ENCODE measurements at regions not wholly inside any gene's neighbourhood (a gene's known extent, or its start where the extent isn't known, plus 50 kb on each side); places are given as distances from the start of the nearest gene placed in this dataset.
"Not testable (repeated sequence)": the region's sequence is repeated elsewhere in the genome, so short reads cannot be mapped to it uniquely, and the experiment has no call there.

GRCh38 chr1:176325664-176326063 lies 118.6 kb upstream of the COP1 start:
- Histone ChIP-seq H3K36me3 (no peaks in the 10 kb centered on the region), H3K27ac (no peak overlapping the region), H3K9ac (ENCODE audit: low read depth in 2 of 2, low read length in 2 of 2) (no peak overlapping the region), H3K4me3 (no peak overlapping the region), H3K27me3 (no peaks in the 10 kb centered on the region), H3K4me1 (no peaks in the 10 kb centered on the region), H3K9me3 (no peaks in the 10 kb centered on the region)
- no peak for DNase-seq
- TF ChIP-seq, protein P1, sequence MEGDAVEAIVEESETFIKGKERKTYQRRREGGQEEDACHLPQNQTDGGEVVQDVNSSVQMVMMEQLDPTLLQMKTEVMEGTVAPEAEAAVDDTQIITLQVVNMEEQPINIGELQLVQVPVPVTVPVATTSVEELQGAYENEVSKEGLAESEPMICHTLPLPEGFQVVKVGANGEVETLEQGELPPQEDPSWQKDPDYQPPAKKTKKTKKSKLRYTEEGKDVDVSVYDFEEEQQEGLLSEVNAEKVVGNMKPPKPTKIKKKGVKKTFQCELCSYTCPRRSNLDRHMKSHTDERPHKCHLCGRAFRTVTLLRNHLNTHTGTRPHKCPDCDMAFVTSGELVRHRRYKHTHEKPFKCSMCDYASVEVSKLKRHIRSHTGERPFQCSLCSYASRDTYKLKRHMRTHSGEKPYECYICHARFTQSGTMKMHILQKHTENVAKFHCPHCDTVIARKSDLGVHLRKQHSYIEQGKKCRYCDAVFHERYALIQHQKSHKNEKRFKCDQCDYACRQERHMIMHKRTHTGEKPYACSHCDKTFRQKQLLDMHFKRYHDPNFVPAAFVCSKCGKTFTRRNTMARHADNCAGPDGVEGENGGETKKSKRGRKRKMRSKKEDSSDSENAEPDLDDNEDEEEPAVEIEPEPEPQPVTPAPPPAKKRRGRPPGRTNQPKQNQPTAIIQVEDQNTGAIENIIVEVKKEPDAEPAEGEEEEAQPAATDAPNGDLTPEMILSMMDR (IDR thresholded peaks at IDR 0.05) = no peak
- intact Hi-C loops (cut with DNase I) = no loop called here

DNA sequence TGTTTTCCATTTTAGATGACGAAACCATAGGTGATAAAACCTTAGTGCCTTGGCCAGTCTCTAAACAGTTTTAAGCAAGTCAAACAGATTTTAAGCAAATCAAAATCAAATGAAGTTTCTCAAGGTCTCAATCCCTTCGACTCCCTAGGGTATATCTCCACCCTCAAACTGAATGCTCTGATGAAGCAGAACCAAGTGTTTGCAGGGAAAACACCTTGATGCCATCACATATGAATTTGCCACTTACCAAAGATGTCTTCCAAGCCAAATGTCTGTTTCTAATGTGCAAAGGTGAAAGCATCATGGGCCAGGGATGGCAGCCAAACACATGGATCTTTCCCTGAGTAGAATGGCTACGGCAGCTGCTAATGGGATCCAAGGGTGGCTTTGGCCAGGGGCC lies 116.4 kb upstream of the COP1 start:
- intact Hi-C loops (cut with DNase I) = no loop called here
- Histone ChIP-seq H3K9me3 (no peaks in the 10 kb centered on the region), H3K4me1 (no peaks in the 10 kb centered on the region), H3K27me3 (no peaks in the 10 kb centered on the region), H3K36me3 (no peaks in the 10 kb centered on the region), H3K4me3 (no peak overlapping the region), H3K9ac (ENCODE audit: low read depth in 2 of 2, low read length in 2 of 2) (no peak overlapping the region), H3K27ac (no peak overlapping the region)
- no peak for DNase-seq
- TF ChIP-seq, protein P1 (IDR thresholded peaks at IDR 0.05) = no peak

- Histone ChIP-seq H3K27ac (no peak overlapping the region), H3K27me3 (no peaks in the 10 kb centered on the region), H3K36me3 (no peaks in the 10 kb centered on the region), H3K9ac (ENCODE audit: low read depth in 2 of 2, low read length in 2 of 2) (no peak overlapping the region), H3K4me3 (no peak overlapping the region), H3K4me1 (no peaks in the 10 kb centered on the region), H3K9me3 (no peaks in the 10 kb centered on the region)
- intact Hi-C loops (cut with DNase I) = no loop called here
- TF ChIP-seq, protein P1 (IDR thresholded peaks at IDR 0.05) = no peak
- DNase-seq = no peak
Observed at GRCh38 chr1:176315519-176316220, 108.6 kb upstream of the COP1 start.

DNA sequence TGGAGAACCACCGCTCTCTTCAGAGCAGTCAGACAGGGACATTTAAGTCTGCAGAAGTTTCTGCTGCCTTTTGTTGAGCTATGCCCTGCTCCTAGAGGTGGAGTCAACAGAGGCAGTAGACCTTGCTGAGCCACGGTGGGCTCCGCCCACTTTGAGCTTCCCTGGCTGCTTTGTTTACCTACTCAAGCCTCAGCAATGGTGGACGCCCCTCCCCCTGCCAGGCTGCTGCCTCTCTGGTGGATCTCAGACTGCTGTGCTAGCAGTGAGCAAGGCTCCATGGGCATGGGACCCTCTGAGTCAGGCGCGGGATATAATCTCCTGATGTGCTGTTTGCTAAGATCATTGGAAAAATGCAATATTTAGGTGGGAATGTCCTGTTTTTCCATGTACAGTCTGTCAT lies 89.5 kb upstream of the COP1 start:
- H3K4me1 ChIP-seq; H3K36me3 ChIP-seq; intact Hi-C loops (cut with DNase I); DNase-seq; H3K9ac ChIP-seq (ENCODE audit: low read depth in 2 of 2, low read length in 2 of 2); H3K27me3 ChIP-seq; H3K9me3 ChIP-seq; H3K27ac ChIP-seq; H3K4me3 ChIP-seq: not testable (repeated sequence)

DNA sequence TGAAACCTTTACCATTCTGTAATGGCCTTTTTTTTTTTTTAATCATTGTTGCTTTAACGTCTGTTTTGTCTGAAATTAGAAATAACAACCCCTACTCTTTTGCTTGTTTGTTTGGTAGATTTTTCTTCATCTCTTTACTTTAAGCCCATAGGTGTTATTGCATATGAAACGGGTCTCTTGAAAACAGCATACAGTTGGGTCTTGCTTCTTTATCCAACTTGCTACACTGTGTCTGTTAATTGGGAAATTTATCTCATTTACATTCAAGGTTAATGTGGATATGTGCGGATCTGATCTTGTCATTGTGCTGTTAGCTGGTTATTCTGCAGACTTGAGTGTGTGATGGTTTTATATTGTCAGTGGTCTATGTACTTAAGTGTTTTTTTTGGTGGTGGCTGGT lies 78.9 kb upstream of the COP1 start:
- intact Hi-C loops (cut with DNase I) = no loop called here

GRCh38 chr1:176271572-176271971 lies 64.5 kb upstream of the COP1 start:
- H3K9me3 ChIP-seq = no peaks in the 10 kb centered on the region
- no peaks in the 10 kb centered on the region for H3K27me3 ChIP-seq
- no peak overlapping the region for H3K9ac ChIP-seq (ENCODE audit: low read depth in 2 of 2, low read length in 2 of 2)
- DNase-seq = no peak
- no peaks in the 10 kb centered on the region for H3K4me1 ChIP-seq
- no peak overlapping the region for H3K27ac ChIP-seq
- H3K36me3 ChIP-seq = no peaks in the 10 kb centered on the region
- intact Hi-C loops (cut with DNase I) = no loop called here
- H3K4me3 ChIP-seq = no peak overlapping the region
- TF ChIP-seq, protein P1 (IDR thresholded peaks at IDR 0.05) = no peak

More for the DNA sequence above, 78.9 kb upstream of the COP1 start:
- no peak for DNase-seq
- Histone ChIP-seq H3K4me1 (no peaks in the 10 kb centered on the region), H3K4me3 (no peak overlapping the region), H3K9me3 (no peaks in the 10 kb centered on the region), H3K27me3 (no peaks in the 10 kb centered on the region), H3K27ac (no peak overlapping the region), H3K36me3 (no peaks in the 10 kb centered on the region), H3K9ac (ENCODE audit: low read depth in 2 of 2, low read length in 2 of 2) (no peak overlapping the region)
- TF ChIP-seq, protein P1 (IDR thresholded peaks at IDR 0.05) = no peak
